ENCODE measurements at regions not wholly inside any gene's neighbourhood (a gene's known extent, or its start where the extent isn't known, plus 50 kb on each side); places are given as distances from the start of the nearest gene placed in this dataset.
A peak's percentile ranks its signal among the peaks of the same experiment; 100 is the strongest.
"Not testable (repeated sequence)": the region's sequence is repeated elsewhere in the genome, so short reads cannot be mapped to it uniquely, and the experiment has no call there.

- not testable (repeated sequence) for H3K4me1 ChIP-seq (ENCODE audit: control insufficient read depth in 1 of 2, insufficient read depth in 2 of 2, low read length in 2 of 2); H3K27me3 ChIP-seq (ENCODE audit: low read depth, low read length); H3K36me3 ChIP-seq (ENCODE audit: control insufficient read depth in 1 of 2, insufficient read depth in 2 of 2, low read length in 2 of 2); H3K27ac ChIP-seq (ENCODE audit: low read length); H3K4me3 ChIP-seq (ENCODE audit: low read depth in 1 of 2, low read length in 2 of 2); H3K9me3 ChIP-seq (ENCODE audit: control insufficient read depth in 1 of 2, low read length in 2 of 2)
Observed at GRCh38 chr3:75840160-75840559, 54.8 kb upstream of the ZNF717 start.

- not testable (repeated sequence) for H3K9me3 ChIP-seq (ENCODE audit: control insufficient read depth in 1 of 2, low read length in 2 of 2); H3K27ac ChIP-seq (ENCODE audit: low read length); H3K27me3 ChIP-seq (ENCODE audit: low read depth, low read length); H3K4me1 ChIP-seq (ENCODE audit: control insufficient read depth in 1 of 2, insufficient read depth in 2 of 2, low read length in 2 of 2); H3K36me3 ChIP-seq (ENCODE audit: control insufficient read depth in 1 of 2, insufficient read depth in 2 of 2, low read length in 2 of 2); H3K4me3 ChIP-seq (ENCODE audit: low read depth in 1 of 2, low read length in 2 of 2)
Observed at GRCh38 chr3:75850301-75851008, 65.1 kb upstream of the ZNF717 start.

- H3K27me3 ChIP-seq (ENCODE audit: low read depth, low read length), result no peaks in the 10 kb centered on the region
- no peaks in the 10 kb centered on the region for H3K4me1 ChIP-seq (ENCODE audit: control insufficient read depth in 1 of 2, insufficient read depth in 2 of 2, low read length in 2 of 2)
- H3K27ac ChIP-seq (ENCODE audit: low read length), result no peak overlapping the region
- H3K36me3 ChIP-seq (ENCODE audit: control insufficient read depth in 1 of 2, insufficient read depth in 2 of 2, low read length in 2 of 2), result no peaks in the 10 kb centered on the region
- H3K9me3 ChIP-seq (ENCODE audit: control insufficient read depth in 1 of 2, low read length in 2 of 2), result no peaks in the 10 kb centered on the region
- no peak overlapping the region for H3K4me3 ChIP-seq (ENCODE audit: low read depth in 1 of 2, low read length in 2 of 2)
Observed at GRCh38 chr3:75863130-75863529, 77.8 kb upstream of the ZNF717 start.

- H3K27me3 ChIP-seq (ENCODE audit: low read depth, low read length), result no peaks in the 10 kb centered on the region
- H3K4me3 ChIP-seq (ENCODE audit: low read depth in 1 of 2, low read length in 2 of 2), result no peak overlapping the region
- H3K4me1 ChIP-seq (ENCODE audit: control insufficient read depth in 1 of 2, insufficient read depth in 2 of 2, low read length in 2 of 2), result no peaks in the 10 kb centered on the region
- no peaks in the 10 kb centered on the region for H3K36me3 ChIP-seq (ENCODE audit: control insufficient read depth in 1 of 2, insufficient read depth in 2 of 2, low read length in 2 of 2)
- H3K9me3 ChIP-seq (ENCODE audit: control insufficient read depth in 1 of 2, low read length in 2 of 2), result no peaks in the 10 kb centered on the region
- H3K27ac ChIP-seq (ENCODE audit: low read length), result no peak overlapping the region
Observed at GRCh38 chr3:75863878-75864277, 78.5 kb upstream of the ZNF717 start.

- not testable (repeated sequence) for H3K27ac ChIP-seq (ENCODE audit: low read length); H3K27me3 ChIP-seq (ENCODE audit: low read depth, low read length); H3K4me3 ChIP-seq (ENCODE audit: low read depth in 1 of 2, low read length in 2 of 2); H3K9me3 ChIP-seq (ENCODE audit: control insufficient read depth in 1 of 2, low read length in 2 of 2); H3K36me3 ChIP-seq (ENCODE audit: control insufficient read depth in 1 of 2, insufficient read depth in 2 of 2, low read length in 2 of 2); H3K4me1 ChIP-seq (ENCODE audit: control insufficient read depth in 1 of 2, insufficient read depth in 2 of 2, low read length in 2 of 2)
Observed at GRCh38 chr3:75883719-75884118, 98.4 kb upstream of the ZNF717 start.

- Histone ChIP-seq H3K4me1 (ENCODE audit: control insufficient read depth in 1 of 2, insufficient read depth in 2 of 2, low read length in 2 of 2) (no peaks in the 10 kb centered on the region), H3K27me3 (ENCODE audit: low read depth, low read length) (no peaks in the 10 kb centered on the region), H3K36me3 (ENCODE audit: control insufficient read depth in 1 of 2, insufficient read depth in 2 of 2, low read length in 2 of 2) (no peaks in the 10 kb centered on the region), H3K27ac (ENCODE audit: low read length) (no peak overlapping the region), H3K9me3 (ENCODE audit: control insufficient read depth in 1 of 2, low read length in 2 of 2) (no peaks in the 10 kb centered on the region), H3K4me3 (ENCODE audit: low read depth in 1 of 2, low read length in 2 of 2) (no peak overlapping the region)
Observed at GRCh38 chr3:75886971-75887526, 101.7 kb upstream of the ZNF717 start.

GRCh38 chr3:75894234-75894633 lies 108.9 kb upstream of the ZNF717 start:
- Histone ChIP-seq H3K4me3 (ENCODE audit: low read depth in 1 of 2, low read length in 2 of 2) (no peak overlapping the region), H3K4me1 (ENCODE audit: control insufficient read depth in 1 of 2, insufficient read depth in 2 of 2, low read length in 2 of 2) (no peaks in the 10 kb centered on the region)

GRCh38 chr3:75896265-75896664 lies 110.9 kb upstream of the ZNF717 start:
- no peaks in the 10 kb centered on the region for H3K27me3 ChIP-seq (ENCODE audit: low read depth, low read length)
- H3K27ac ChIP-seq (ENCODE audit: low read length), result no peak overlapping the region
- no peaks in the 10 kb centered on the region for H3K9me3 ChIP-seq (ENCODE audit: control insufficient read depth in 1 of 2, low read length in 2 of 2)
- no peak overlapping the region for H3K4me3 ChIP-seq (ENCODE audit: low read depth in 1 of 2, low read length in 2 of 2)
- H3K36me3 ChIP-seq (ENCODE audit: control insufficient read depth in 1 of 2, insufficient read depth in 2 of 2, low read length in 2 of 2), result no peaks in the 10 kb centered on the region
- no peaks in the 10 kb centered on the region for H3K4me1 ChIP-seq (ENCODE audit: control insufficient read depth in 1 of 2, insufficient read depth in 2 of 2, low read length in 2 of 2)

More at GRCh38 chr3:75894234-75894633, 108.9 kb upstream of the ZNF717 start:
- Histone ChIP-seq H3K36me3 (ENCODE audit: control insufficient read depth in 1 of 2, insufficient read depth in 2 of 2, low read length in 2 of 2) (no peaks in the 10 kb centered on the region), H3K27me3 (ENCODE audit: low read depth, low read length) (no peaks in the 10 kb centered on the region), H3K9me3 (ENCODE audit: control insufficient read depth in 1 of 2, low read length in 2 of 2) (no peaks in the 10 kb centered on the region), H3K27ac (ENCODE audit: low read length) (no peak overlapping the region)

- not testable (repeated sequence) for H3K4me1 ChIP-seq (ENCODE audit: control insufficient read depth in 1 of 2, insufficient read depth in 2 of 2, low read length in 2 of 2); H3K4me3 ChIP-seq (ENCODE audit: low read depth in 1 of 2, low read length in 2 of 2); H3K9me3 ChIP-seq (ENCODE audit: control insufficient read depth in 1 of 2, low read length in 2 of 2); H3K36me3 ChIP-seq (ENCODE audit: control insufficient read depth in 1 of 2, insufficient read depth in 2 of 2, low read length in 2 of 2); H3K27ac ChIP-seq (ENCODE audit: low read length); H3K27me3 ChIP-seq (ENCODE audit: low read depth, low read length)
Observed at GRCh38 chr3:75901446-75901845, 116.1 kb upstream of the ZNF717 start.

GRCh38 chr3:75906555-75907112 lies 121.3 kb upstream of the ZNF717 start:
- Histone ChIP-seq H3K4me3 (ENCODE audit: low read depth in 1 of 2, low read length in 2 of 2) (peak overlapping the region in 1 of 2 donors; percentile 48), H3K36me3 (ENCODE audit: control insufficient read depth in 1 of 2, insufficient read depth in 2 of 2, low read length in 2 of 2) (no peaks in the 10 kb centered on the region), H3K27me3 (ENCODE audit: low read depth, low read length) (no peaks in the 10 kb centered on the region), H3K9me3 (ENCODE audit: control insufficient read depth in 1 of 2, low read length in 2 of 2) (no peaks in the 10 kb centered on the region), H3K27ac (ENCODE audit: low read length) (no peak overlapping the region), H3K4me1 (ENCODE audit: control insufficient read depth in 1 of 2, insufficient read depth in 2 of 2, low read length in 2 of 2) (peaks cover 0 to 8% of the 10 kb centered on the region in 2 donors)

GRCh38 chr3:75913800-75914350 lies 128.5 kb upstream of the ZNF717 start:
- Histone ChIP-seq H3K36me3 (ENCODE audit: control insufficient read depth in 1 of 2, insufficient read depth in 2 of 2, low read length in 2 of 2) (no peaks in the 10 kb centered on the region), H3K27ac (ENCODE audit: low read length) (no peak overlapping the region), H3K27me3 (ENCODE audit: low read depth, low read length) (no peaks in the 10 kb centered on the region), H3K9me3 (ENCODE audit: control insufficient read depth in 1 of 2, low read length in 2 of 2) (no peaks in the 10 kb centered on the region), H3K4me1 (ENCODE audit: control insufficient read depth in 1 of 2, insufficient read depth in 2 of 2, low read length in 2 of 2) (no peaks in the 10 kb centered on the region), H3K4me3 (ENCODE audit: low read depth in 1 of 2, low read length in 2 of 2) (no peak overlapping the region)
